Left forelimb (tissue), 1 donor: ENCODE measurements at regions not wholly inside any gene's neighbourhood (a gene's known extent, or its start where the extent isn't known, plus 50 kb on each side); places are given as distances from the start of the nearest gene placed in this dataset.

ENCODE experiments used
- DNase-seq: peaks from one replicate; pipeline ENCODE4 v3.0.0-alpha.2; 2018; ENCODE audit warnings: low spot score

DNA sequence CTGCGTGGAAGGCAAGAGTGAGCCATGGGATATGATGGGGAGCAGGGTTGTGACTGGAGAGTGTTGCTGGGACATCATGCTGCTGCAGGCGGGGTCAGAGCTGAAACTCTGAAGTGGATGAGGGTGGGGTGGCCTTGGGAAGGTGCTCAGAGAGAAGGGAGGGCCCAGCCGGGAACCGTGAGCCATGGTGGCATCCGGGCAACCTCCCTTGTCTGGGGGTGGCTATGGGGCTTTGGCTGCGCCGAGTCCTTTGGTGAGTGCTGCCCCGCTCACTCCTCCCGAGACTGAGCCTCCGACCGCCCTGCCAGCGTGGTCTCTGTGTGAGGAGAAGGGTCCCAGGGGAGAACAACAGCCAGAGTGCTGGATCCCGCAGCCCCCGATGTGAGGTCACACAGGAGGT is 632.0 kb downstream of the BRD1 start:
- DNase-seq, result no peak

DNA sequence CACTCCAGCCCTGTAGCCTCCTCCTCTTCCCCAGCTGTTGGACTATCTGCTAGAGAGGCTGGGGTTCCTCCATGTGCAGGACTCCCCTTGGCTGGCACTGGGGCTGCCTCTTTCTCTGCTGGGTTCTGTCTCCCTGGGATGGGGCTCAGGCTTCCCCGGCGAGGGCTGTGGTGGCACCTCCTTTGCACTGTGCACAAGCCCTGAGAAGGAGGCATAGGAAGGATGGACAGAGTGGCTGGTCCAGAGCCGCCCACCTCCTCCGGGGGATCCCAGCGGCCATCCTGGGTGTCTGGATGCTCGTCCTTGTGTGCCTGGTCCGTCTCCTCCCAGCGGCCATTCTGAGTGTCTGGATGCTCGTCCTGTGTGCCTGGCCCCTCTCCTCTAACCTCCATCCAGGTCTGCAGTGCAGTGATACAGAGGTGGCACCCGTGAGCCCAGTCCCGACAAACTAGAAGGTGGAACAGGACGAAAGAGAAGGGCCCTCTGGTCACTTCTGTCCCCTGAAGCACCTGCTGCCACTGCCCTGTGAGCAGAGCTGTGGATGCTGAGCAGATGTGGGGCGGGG is 633.7 kb downstream of the BRD1 start:
- DNase-seq, result no peak

DNA sequence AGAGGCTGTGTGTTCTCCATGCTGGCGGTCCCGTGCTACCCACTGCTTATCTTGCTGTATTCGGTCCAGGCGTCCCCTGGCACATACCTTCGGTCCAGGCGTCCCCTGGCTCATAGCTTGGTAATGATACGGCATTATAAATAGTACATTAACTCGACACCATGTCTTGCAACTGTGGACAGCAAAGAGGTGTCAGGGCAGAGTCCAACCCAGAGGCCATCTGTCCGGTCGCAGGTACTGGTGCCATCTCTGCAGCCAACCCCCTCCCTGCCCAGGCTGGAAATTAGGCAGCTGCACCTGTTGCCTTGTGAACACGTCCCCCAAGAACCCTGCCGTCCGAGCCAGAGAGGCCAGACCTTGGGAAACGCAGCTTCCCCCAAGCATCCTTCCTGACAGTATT is 634.3 kb downstream of the BRD1 start:
- DNase-seq, result no peak

GRCh38 chr22:49192857-49193250 is 634.8 kb downstream of the BRD1 start:
- DNase-seq, result no peak

DNA sequence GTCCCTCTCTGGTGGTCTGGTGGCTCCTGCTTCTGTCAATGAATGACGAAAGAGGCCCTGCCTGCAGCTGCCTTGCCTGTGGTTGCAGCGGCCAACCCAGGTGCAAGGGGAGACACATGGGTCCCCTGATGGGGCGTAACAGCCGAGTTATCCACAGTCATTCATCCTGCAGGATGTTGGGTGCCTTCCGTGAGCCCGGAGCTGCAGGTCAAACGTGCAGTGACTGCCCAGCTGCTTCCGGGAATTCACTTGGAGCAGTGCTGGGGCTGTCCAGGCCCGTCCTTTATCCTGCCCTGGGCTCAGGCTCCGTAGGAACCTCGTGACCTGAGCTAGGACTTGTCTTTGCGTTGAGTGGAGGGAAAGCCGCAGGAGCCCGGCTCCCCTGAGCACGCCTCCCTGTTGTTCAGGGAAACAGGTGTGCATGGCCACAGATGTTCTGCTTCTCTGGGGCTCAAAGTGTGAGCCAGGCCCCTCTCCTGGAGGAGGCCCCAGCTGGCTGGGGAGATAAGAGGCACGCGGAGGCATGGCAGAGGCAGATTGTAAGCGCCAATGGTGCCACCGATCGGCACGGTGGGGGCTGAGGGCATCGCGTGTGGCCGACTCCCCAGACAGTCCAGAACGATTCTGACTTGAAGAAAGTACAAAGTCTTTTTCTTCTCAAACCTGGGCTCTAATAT is 635.4 kb downstream of the BRD1 start:
- no peak for DNase-seq

DNA sequence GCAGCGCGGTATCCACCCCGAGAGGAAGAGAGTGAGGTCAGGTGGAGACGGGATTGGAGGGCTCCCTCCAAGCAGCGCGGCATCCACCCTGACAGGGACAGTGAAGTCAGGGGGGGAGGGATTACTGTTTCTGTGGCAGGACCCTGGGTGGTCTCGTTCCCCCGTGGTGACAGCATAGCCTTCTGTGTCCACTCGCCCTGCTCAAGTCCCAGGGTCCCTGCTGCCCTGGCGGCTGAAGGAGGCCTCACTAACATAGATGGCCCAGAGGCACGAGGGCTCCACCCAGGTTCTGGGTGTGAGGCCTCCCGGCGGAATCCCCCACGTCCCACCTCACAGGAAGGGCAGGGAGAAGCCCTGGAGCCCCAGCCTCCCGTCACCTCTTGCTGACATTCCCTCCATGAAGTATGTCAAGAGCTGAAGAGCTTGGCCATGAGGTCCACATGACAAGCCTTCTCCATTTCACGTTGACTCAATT is 636.1 kb downstream of the BRD1 start:
- DNase-seq, result no peak

GRCh38 chr22:49190816-49191505 is 636.7 kb downstream of the BRD1 start:
- DNase-seq, result no peak

DNA sequence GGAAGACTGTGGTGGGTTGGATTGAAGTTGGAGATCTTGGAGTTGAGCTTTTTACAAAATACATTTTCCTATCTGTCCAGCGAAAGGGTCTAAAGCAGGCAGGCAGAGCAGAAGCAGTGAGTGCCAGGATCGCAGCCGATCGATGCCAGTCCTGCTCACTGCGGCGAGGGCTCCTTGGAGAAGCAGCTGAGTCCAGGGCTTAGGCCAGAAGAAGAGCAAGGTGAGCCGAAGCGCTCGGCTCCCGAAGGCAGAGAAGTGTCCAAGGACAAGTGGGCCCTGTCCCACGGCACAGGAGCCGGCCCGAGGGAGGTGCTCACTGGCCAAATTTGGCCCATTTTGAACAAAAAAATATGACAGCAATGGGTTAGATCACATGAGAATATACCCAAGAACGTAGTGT is 637.8 kb downstream of the BRD1 start:
- DNase-seq, result no peak

DNA sequence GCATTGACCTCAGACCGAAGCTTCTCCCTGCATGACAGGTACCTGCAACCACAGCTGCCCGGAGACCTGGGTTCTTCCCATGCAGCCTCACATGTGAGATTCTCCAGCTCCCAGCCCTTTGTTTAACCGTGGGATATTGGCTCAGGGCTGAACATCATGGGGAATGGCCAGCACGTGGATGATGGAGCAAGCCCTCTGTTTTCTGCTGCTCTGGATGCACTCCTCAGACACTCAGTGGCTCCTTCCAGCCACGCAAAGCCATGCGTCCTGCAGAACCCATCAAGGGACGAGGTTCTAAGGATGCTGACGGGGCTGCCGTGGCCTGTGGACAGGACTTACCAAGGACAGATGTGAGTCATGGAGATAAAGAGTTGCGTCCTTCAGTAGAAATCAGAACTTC is 639.1 kb downstream of the BRD1 start:
- DNase-seq, result no peak

DNA sequence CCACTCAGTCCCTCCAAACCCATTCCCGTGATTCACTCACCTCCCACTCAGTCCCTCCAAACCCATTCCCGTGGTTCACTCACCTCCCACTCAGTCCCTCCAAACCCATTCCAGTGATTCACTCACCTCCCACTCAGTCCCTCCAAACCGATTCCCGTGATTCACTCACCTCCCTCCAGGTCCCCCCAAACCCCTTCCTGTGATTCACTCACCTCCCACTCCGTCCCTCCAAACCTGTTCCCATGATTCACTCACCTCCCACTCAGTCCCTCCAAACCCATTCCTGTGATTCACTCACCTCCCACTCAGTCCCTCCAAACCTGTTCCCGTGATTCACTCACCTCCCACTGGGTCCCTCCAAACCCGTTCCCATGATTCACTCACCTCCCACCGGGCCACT is 639.6 kb downstream of the BRD1 start:
- no peak for DNase-seq

DNA sequence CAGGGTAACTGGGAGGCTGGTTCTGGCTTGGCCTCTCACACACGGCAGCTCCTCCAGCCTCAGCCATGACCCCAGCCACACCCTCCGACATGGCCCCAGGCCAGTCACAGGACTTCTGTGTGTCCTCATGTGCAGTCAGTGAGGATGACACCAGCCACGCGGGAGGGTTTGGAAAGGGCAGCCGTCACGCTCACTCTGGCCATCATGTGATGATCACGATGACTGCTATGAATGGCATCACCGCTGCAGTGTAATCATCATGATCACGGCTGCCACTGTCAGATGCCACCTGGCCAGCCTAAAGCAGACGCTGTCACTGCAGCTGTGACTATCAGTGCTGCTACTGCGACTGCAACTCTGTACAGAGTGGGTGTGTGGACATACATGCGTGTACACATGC is 640.9 kb downstream of the BRD1 start:
- no peak for DNase-seq

- no peak for DNase-seq
These were observed 641.4 kb downstream of the BRD1 start for GRCh38 chr22:49186293-49186692.

DNA sequence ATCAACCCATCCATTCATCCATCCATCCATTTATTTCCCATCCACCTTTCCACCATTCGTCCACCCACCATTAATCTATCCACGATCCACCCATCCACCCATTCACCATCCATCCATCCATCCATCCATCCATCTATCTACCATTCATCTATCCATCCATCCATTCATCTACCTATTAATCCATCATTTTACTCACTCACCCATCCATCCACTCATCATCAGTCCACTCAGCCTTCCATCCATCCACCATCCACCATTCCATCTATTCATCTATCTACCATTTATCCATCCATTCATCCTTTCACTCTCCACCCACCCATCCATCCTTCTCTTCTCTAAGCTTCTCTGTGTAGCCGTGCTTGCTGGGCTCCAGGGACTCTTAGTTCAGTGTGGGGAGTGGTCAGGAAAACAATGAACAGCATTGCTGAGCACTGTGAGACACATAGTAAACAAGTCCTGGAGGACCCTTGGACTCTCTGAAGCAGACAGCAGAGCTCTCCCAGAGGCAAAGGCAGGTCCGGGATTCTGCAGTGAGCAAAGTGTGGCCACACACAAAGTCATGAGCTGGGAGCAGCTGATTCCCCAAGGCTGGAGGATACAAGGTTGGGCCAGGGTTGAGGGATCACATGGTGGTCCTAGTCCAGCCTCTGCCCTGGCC is 642.2 kb downstream of the BRD1 start:
- DNase-seq, result no peak

GRCh38 chr22:49184736-49185135 is 642.9 kb downstream of the BRD1 start:
- no peak for DNase-seq

- no peak for DNase-seq
These were observed 643.9 kb downstream of the BRD1 start for GRCh38 chr22:49183826-49184216.

DNA sequence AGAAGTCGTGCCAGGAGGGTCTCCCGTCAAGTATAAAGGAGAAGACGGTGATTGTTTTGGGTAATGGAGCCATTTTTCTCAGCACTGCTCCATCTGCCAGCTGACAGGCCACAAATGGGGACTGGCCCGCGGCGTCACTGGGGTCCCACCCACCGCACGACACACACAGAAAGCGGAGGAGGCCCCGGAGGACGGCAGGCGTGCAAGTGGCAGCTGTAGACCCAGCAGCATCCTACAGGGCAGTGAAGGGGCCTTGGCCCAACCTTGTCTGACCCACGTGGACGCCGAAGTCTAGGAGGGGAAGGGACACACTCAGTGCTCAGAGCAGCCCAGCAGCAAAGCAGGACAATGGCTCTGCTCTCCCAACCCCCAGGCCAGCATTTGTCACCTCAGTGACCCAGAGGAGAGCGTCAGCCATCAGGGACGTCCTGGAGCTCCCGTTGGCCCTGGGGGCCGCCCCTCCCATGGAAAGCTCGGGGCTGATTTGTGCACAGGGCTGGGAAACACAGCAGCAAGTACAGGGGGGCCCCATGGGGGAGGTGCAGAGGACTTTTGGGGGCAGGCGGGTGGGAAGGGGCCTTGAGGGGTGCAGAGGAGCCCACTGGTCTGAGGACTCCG is 644.4 kb downstream of the BRD1 start:
- no peak for DNase-seq

DNA sequence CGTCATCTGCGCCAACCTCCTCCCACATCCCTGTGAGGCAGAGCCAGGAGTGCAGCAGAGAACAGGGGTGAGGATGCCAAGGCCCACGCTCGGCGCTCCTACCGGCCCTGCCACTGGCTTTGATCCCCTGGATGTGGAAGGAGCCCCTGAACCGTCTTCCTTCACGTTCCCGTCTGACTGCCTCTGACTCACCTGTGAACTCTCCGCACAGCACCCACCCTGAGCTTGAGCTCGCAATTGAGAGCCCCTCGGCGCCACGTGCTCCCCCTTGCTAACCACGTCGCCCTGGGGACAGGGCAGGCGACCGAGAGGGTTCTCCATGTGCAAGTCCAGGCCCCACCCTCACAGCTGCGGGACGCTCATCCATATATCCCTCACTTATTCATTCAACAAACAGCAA is 645.3 kb downstream of the BRD1 start:
- DNase-seq, result no peak

GRCh38 chr22:49181942-49182341 is 645.7 kb downstream of the BRD1 start:
- no peak for DNase-seq

GRCh38 chr22:49181431-49181830 is 646.2 kb downstream of the BRD1 start:
- no peak for DNase-seq

DNA sequence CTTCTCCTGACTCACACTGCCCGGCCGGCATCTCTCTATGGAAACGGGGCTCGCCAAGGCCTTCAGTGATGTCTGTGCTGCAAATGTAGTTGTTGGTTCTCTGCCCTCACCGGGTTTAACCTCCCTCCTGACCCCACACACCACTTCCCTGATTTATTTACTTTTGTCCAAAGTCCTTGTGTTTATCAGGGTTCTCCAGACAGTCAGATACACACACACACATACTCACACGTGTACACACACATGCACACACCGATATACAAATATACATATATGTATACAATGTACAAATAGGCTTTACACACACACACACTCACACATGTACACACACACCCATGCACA is 647.0 kb downstream of the BRD1 start:
- DNase-seq, result no peak

DNA sequence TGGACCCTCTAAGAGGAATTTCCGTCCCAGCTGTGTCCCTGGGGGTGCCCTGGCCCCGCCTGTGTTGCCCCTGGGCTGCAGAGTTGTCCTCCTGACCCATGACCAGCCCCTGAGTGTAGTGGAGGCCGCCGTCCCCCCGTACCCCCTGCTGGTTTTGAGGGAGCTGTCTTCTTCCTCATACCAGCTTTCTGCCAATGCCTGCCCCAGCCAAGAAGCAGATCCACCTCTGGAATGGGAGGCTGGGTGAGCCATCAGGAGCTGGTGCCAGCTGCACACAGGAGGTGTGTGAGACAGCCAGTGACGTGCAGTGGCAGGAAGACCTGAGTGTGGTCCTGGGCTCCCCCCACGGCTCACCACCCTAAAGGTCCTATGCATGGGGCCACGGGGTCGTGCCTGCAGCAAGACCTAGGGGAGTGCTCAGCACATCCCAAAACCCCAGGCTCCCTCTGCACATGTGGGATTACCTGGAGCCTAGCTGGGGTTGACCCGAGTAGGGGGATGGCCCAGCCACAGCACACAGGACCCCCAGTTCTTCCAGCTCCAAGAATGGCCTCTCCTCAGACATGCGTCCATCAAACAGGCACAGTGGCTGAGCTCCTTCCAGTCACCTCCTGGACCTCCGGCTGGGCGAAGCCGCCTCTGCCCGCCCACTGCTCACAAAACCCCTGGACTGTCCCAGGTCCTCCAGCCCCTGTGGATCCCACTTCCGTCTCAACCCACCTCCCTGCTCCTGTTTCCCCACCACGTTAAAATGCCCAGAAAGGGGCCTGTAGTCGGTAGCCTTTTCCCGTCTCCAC is 647.6 kb downstream of the BRD1 start:
- no peak for DNase-seq

DNA sequence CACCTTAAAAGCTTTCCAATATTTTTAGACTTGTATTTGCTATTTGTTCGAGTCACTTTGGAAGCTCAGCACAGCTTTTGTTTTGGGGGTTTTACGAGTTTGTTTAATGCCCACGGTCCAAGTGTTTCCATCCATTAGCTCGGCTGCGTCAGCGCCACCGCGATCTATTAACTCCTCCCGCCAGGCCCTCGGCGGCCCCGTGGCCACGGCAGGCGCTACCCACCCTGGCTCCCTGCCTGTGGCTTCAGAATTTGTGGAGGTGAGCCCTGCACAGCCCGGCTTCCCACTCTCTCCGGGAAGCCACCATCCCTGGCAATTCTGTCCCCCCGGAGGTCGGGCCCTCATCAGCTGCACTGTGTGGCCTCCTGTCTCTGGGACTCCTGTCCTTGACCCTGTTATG is 648.5 kb downstream of the BRD1 start:
- DNase-seq, result no peak
